PC-3 (cell line): ENCODE measurements at regions not wholly inside any gene's neighbourhood (a gene's known extent, or its start where the extent isn't known, plus 50 kb on each side); places are given as distances from the start of the nearest gene placed in this dataset.
A peak's percentile ranks its signal among the peaks of the same experiment; 100 is the strongest.

ENCODE experiments used
- ATAC-seq: fragments of 200-7000 bp; cut with Tn5 transposase; 2 replicates; pipeline ENCODE4 v1.9.1; 2020; ENCODE audit warnings: mild to moderate bottlenecking, moderate library complexity
- BruUV-seq: library from RNA; stranded (reverse); fragments of 400-500 nt; replicated peaks from 2 replicates; lab custom pipeline; 2021; lab: Mats Ljungman, UMichigan
- CTCF ChIA-PET: fragments of 300-600 bp; sonication (Branson Sonifier 250); formaldehyde crosslinking; loops from one replicate; lab custom pipeline; 2022; ENCODE audit warnings: antibody characterized with exemption; lab: Charles Lee
- POLR2A ChIA-PET: fragments of 300-600 bp; sonication (Branson Sonifier 250); formaldehyde crosslinking; loops from one replicate; lab custom pipeline; 2022; ENCODE audit warnings: antibody characterized with exemption; ENCODE audit not compliant: unreplicated experiment; lab: Charles Lee
- DNase-seq: peaks from one replicate; pipeline ENCODE4 v3.0.0-alpha.2; 2015
- H2AFZ ChIP-seq: fragments of 300-600 bp; sonication (generic); 2 replicates; pipeline ENCODE4 v1.6.0; 2016; ENCODE audit warnings: antibody characterized with exemption, low read length
- H3F3A ChIP-seq: fragments of 300-600 bp; sonication (generic); one replicate; pipeline ENCODE4 v1.6.0; 2017; ENCODE audit warnings: antibody characterized with exemption, low read length, control low read depth, mild to moderate bottlenecking; ENCODE audit not compliant: unreplicated experiment
- H3K27ac ChIP-seq: fragments of 300-600 bp; sonication (generic); 2 replicates; pipeline ENCODE4 v1.5.1; 2016; ENCODE audit warnings: mild to moderate bottlenecking, low read length
- H3K27me3 ChIP-seq: fragments of 300-600 bp; sonication (generic); 2 replicates; pipeline ENCODE4 v1.6.1; 2016; ENCODE audit warnings: low read length, mixed read lengths
- H3K36me3 ChIP-seq: fragments of 300-600 bp; sonication (generic); 2 replicates; pipeline ENCODE4 v1.6.1; 2016; ENCODE audit warnings: low read depth, mixed run types, low read length, mixed read lengths
- H3K4me1 ChIP-seq: fragments of 300-600 bp; sonication (generic); 2 replicates; pipeline ENCODE4 v1.5.1; 2016; ENCODE audit warnings: low read length; ENCODE audit not compliant: insufficient read depth
- H3K4me2 ChIP-seq: fragments of 300-600 bp; sonication (generic); 2 replicates; pipeline ENCODE4 v1.6.0; 2016; ENCODE audit warnings: low read length
- H3K4me3 ChIP-seq: fragments of 300-600 bp; sonication (generic); 2 replicates; pipeline ENCODE4 v1.5.1; 2016; ENCODE audit warnings: mild to moderate bottlenecking, low read length, mixed read lengths
- H3K79me2 ChIP-seq: fragments of 300-600 bp; sonication (generic); 2 replicates; pipeline ENCODE4 v1.6.1; 2017; ENCODE audit warnings: low read length, mixed read lengths
- H3K9ac ChIP-seq: fragments of 300-600 bp; sonication (generic); 2 replicates; pipeline ENCODE4 v1.6.0; 2016; ENCODE audit warnings: mild to moderate bottlenecking, low read length
- H3K9me2 ChIP-seq: fragments of 300-600 bp; sonication (generic); replicated peaks from 2 replicates; pipeline ENCODE4 v1.6.1; 2016; ENCODE audit warnings: mixed run types, low read length, mixed read lengths
- H3K9me3 ChIP-seq: fragments of 300-600 bp; sonication (generic); 2 replicates; pipeline ENCODE4 v1.6.1; 2016; ENCODE audit warnings: low read length, mixed read lengths
- H4K20me1 ChIP-seq: fragments of 300-600 bp; sonication (generic); 2 replicates; pipeline ENCODE4 v1.6.1; 2016; ENCODE audit warnings: low read length, mixed read lengths
- CTCF ChIP-seq: fragments of 300-600 bp; sonication (generic); conservative IDR thresholded peaks from 2 replicates; pipeline ENCODE4 v1.5.1; 2017; ENCODE audit warnings: antibody characterized with exemption, low read depth, mild to moderate bottlenecking, low read length
- EZH2 ChIP-seq: fragments of 300-600 bp; sonication (generic); IDR thresholded peaks from one replicate; pipeline ENCODE4 v1.6.1; 2017; ENCODE audit warnings: antibody characterized with exemption, mild to moderate bottlenecking, low read length; ENCODE audit not compliant: unreplicated experiment
- EZH2phosphoT487 ChIP-seq: fragments of 300-600 bp; sonication (generic); IDR thresholded peaks from 2 replicates; pipeline ENCODE4 v1.6.1; 2018; ENCODE audit warnings: mild to moderate bottlenecking, antibody characterized with exemption, low read length, borderline replicate concordance
- intact Hi-C: fragments of 100-400 bp; cut with micrococcal nuclease; formaldehyde crosslinking; loops from 2 replicates; pipeline ENCODE4 v1.9.0; 2023

- no peaks in the 10 kb centered on the region for H3K36me3 ChIP-seq
- ATAC-seq (no peak), DNase-seq (no peak)
- no peaks in the 10 kb centered on the region for H3K9me2 ChIP-seq
- no peaks in the 10 kb centered on the region for H4K20me1 ChIP-seq
- ChIA-PET POLR2A (no interaction called here), CTCF (no interaction called here)
- peaks cover 11% of the 10 kb centered on the region; the same call in 1 of the 2 replicates for H3K4me1 ChIP-seq
- H3K9me3 ChIP-seq, result no peaks in the 10 kb centered on the region
- no peaks in the 10 kb centered on the region for H3F3A ChIP-seq
- no peak overlapping the region for H3K27ac ChIP-seq
- no peak for TF ChIP-seq CTCF
- TF ChIP-seq EZH2phosphoT487, result no peak
- no peak for TF ChIP-seq EZH2
- no peak overlapping the region for H3K4me3 ChIP-seq
- H3K4me2 ChIP-seq, result no peak overlapping the region
- BruUV-seq, result no TSS peak
- H2AFZ ChIP-seq, result no peak overlapping the region
- H3K27me3 ChIP-seq, result no peaks in the 10 kb centered on the region
- intact Hi-C loops, result no loop called here
- H3K79me2 ChIP-seq, result no peaks in the 10 kb centered on the region
- no peak overlapping the region for H3K9ac ChIP-seq
These were observed 101.6 kb downstream of the RAMP3 start for GRCh38 chr7:45259227-45259596.

DNA sequence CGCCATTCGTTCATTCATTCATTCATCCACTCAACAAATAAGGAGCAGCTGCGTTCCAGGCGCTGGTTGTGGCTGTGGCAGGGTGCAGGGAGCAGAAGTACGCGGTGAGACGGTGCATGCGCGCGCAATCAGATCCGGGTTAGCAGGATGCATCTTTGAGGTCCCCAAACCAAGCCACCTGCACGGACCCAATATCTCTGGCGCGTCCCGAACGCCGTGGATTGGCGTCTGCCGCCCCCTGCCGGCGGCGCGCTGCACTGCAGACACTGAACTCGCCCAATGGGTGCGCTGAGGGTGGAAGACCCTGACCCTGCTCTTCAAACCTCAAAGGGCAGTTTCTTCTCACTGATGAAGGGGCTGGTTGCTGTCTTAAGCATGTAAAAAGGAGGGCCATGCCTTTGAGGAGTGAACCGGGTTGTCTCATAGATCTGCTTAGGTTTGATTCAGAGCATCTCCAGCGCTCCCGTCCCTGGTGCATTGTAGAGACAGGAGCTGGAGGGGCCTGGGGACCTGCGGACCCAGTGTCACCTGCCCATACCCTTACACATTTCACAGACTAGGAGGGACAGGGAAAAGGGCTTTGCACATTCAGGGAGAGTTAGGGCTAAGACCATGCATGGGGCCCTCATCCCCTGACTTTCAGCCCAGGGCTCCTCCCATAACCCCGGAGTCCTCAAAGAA lies 102.5 kb downstream of the RAMP3 start:
- Histone ChIP-seq H3K27ac (no peak overlapping the region), H3F3A (no peaks in the 10 kb centered on the region), H3K9me3 (no peaks in the 10 kb centered on the region), H2AFZ (no peak overlapping the region), H4K20me1 (no peaks in the 10 kb centered on the region), H3K4me2 (peak overlapping the region; percentile 56), H3K4me1 (peaks cover 11% of the 10 kb centered on the region; the same call in 1 of the 2 replicates), H3K9ac (no peak overlapping the region), H3K4me3 (no peak overlapping the region), H3K27me3 (no peaks in the 10 kb centered on the region), H3K9me2 (no peaks in the 10 kb centered on the region), H3K79me2 (no peaks in the 10 kb centered on the region), H3K36me3 (no peaks in the 10 kb centered on the region)
- peak; percentile 67 for DNase-seq
- no TSS peak for BruUV-seq
- no peak for TF ChIP-seq EZH2phosphoT487
- TF ChIP-seq CTCF, result peak; percentile 97
- intact Hi-C loops, result loop anchor here (1.0 kb wide), 1 partner anchor 106 kb away; no protein-coding TSS in a partner anchor
- ATAC-seq, result peak; percentile 82
- ChIA-PET POLR2A (no interaction called here), CTCF (no interaction called here)

DNA sequence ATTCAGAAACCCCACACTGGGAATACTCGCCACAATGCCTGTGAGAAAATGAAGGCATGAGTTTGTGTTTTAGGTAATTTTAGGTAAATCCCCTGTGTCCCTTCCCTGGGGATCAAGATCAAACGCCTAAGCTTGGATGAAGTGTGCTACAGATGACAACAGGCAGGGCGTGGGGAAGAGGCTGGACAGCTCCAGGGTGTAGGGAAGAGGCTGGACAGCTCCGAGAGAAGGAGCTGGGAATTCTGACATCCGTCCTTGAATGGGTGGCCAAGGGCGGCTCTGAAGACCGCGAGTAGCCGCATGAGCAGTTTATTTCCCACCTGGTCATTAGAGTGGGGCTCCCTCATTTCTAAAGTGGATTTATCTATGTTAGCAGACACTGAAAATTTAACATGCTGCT lies 109.7 kb downstream of the RAMP3 start:
- Histone ChIP-seq H3K9me2 (no peaks in the 10 kb centered on the region), H3K4me1 (no peaks in the 10 kb centered on the region), H3K27me3 (peaks cover 12% of the 10 kb centered on the region), H3F3A (no peaks in the 10 kb centered on the region), H3K79me2 (no peaks in the 10 kb centered on the region), H3K36me3 (no peaks in the 10 kb centered on the region), H2AFZ (no peak overlapping the region), H3K9me3 (no peaks in the 10 kb centered on the region), H4K20me1 (no peaks in the 10 kb centered on the region), H3K27ac (no peak overlapping the region), H3K4me3 (no peak overlapping the region), H3K9ac (no peak overlapping the region), H3K4me2 (no peak overlapping the region)
- no peak for DNase-seq
- BruUV-seq, result no TSS peak
- POLR2A ChIA-PET, result no interaction called here
- ATAC-seq, result no peak
- TF ChIP-seq EZH2 (no peak), CTCF (no peak), EZH2phosphoT487 (no peak)
- intact Hi-C loops, result no loop called here
- CTCF ChIA-PET, result no interaction called here
